HG02678 (cell line): ENCODE measurements at regions not wholly inside any gene's neighbourhood (a gene's known extent, or its start where the extent isn't known, plus 50 kb on each side); places are given as distances from the start of the nearest gene placed in this dataset.
"Not testable (repeated sequence)": the region's sequence is repeated elsewhere in the genome, so short reads cannot be mapped to it uniquely, and the experiment has no call there.

Experiments used
- ATAC-seq: cut with Tn5 transposase; IDR thresholded peaks from one replicate; pipeline ENCODE4 v1.9.1; 2021; ENCODE audit warnings: mild to moderate bottlenecking, moderate library complexity; ENCODE audit not compliant: unreplicated experiment

DNA sequence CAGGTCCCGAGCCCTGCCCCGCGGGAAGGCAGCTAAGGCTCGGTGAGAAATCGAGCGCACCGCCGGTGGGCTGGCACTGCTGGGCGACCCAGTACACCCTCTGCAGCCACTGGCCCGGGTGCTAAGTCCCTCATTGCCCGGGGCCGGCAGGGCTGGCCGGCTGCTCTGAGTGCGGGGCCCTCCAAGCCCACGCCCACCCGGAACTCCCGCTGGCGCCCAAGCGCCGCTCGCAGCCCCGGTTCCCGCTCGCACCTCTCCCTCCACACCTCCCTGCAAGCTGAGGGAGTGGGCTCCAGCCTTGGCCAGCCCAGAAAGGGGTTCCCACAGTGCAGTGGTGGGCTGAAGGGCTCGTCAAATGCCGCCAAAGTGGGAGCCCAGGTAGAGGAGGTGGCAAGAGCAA is 63.2 kb upstream of the IER3 start:
- ATAC-seq = not testable (repeated sequence)

DNA sequence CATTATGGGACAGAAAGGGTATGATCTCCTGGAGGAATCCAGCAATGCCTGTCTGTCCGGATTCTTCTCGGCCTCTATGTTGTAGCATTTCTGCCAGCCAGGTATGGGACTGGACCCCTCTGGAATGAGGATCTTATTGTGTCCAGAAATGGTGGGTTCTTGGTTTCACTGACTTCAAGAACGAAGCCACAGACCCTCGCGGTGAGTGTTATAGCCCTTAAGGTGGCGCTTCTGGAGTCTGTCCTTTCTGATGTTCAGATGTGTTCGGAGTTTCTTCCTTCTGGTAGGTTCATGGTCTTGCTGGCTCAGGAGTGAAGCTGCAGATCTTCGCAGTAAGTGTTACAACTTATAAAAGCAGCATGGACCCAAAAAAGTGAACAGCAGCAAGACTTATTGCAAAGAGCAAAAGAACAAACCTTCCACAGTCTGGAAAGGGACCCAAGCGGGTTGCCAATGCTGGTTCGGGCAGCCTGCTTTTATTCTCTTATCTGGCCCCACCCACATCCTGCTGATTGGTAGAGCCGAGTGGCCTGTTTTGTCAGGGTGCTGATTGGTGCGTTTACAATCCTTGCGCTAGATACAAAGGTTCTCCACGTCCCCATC is 62.3 kb upstream of the IER3 start:
- no peak for ATAC-seq

DNA sequence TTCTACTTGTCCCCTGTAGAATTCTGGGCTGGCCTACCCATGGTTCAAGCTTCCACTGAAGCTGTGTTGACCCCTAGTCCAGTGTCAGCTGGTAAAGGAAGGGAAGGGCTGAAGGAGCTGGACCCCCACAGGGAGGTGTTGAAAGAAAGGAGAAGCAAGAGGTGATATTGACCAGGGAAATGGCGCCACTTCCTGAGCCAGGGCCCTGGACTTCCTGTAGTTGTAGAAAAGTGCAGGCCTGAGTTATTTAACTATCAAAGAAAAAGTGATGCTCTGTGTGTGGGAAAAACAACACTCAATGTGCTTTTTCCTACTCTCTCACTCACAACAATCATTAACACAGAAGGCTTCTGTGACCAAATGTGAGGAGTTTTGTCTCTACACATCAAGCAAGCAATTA is 60.0 kb upstream of the IER3 start:
- ATAC-seq = no peak

DNA sequence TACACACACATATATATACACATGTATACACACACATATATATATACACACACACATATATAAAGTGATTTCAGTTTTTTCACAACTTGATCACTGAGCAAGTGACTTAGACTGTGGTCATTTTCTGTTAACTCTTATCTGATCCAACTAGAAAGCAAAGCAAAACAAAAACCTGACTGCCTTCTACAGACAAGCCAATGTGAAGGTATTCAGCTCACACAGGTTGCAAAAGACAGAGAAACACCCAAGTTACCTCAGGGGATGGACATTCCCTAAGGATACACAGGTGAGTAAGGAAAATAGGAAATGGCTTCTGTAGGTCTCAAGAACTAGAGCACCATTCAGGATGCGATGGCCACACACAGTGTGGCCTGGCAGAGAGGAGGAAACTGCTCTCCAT is 58.4 kb upstream of the IER3 start:
- ATAC-seq = no peak

DNA sequence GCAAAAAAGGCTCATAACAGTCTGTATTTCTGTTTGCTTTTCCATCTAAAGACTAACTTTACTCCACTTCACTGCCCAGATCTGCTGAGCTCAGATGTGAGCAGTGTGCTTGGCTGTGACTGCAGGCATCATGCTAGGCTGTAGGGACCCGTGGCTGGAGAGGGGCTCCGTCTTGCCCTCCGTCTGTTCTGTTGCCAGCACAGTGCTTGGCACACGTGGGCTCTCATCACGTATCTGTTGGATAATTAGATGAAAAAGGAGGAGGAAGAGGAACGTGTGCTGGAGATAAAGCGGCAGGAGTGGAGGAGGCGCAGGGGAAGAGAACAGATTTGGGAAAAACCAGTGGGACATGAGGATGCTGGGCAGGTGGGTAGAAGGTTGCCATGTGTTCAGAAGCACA is 57.6 kb upstream of the IER3 start:
- ATAC-seq = no peak

DNA sequence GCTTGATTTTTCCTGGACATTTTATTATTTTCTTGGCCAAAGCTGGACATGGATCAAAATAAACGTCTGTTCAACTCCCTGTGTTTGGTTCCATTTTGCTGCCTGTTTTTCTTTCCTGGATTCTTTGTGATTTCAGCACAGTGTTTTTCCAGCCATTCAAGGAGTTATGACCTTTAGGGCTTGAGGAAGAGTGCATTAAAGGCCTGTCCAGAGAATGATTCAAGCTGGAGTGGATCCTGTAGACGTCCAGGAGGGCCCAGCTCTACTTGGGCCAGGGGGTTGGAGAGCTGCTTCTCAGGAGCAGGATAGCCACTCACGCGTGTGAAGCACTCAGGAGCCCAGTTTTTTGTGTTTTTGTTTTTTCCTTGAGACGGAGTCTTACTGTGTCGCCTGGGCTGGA is 56.5 kb upstream of the IER3 start:
- no peak for ATAC-seq

DNA sequence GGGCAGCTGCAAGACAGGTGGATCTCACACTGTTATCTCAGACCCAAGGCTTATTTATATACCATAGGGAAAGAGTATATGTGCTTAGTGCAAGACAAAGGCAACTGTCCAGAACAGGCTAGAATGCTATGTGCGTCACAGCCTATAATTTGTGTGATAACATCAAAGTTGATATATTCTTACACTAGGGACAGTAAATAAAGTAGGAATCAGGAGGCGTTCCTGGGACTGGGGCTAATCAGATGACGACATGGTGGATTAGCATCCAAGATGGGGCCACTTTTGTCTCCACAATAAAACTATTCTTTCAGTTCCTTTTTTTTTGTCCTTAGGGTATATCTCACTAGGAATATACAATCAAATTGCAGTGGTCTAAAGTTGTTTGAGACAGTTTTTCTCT is 54.9 kb upstream of the IER3 start:
- ATAC-seq = no peak

DNA sequence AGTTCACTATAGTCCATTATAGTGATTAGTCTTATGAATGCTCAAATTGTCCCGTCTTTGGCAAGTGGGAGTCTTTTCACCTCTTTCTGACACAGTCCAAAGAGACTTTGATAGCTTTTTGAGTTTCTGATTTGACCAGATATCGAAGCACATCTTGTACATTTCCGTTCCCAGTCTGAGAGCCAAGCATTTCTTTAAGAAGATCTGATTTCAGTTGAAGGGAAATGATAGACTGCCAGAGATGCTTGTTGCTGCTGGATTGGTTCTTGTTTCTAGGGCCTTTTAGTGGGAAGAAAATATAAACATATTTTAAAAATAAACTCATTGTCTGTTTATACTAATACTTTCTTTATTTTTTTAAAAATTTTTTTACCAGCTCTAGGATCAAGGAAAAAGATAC is 54.1 kb upstream of the IER3 start:
- no peak for ATAC-seq

DNA sequence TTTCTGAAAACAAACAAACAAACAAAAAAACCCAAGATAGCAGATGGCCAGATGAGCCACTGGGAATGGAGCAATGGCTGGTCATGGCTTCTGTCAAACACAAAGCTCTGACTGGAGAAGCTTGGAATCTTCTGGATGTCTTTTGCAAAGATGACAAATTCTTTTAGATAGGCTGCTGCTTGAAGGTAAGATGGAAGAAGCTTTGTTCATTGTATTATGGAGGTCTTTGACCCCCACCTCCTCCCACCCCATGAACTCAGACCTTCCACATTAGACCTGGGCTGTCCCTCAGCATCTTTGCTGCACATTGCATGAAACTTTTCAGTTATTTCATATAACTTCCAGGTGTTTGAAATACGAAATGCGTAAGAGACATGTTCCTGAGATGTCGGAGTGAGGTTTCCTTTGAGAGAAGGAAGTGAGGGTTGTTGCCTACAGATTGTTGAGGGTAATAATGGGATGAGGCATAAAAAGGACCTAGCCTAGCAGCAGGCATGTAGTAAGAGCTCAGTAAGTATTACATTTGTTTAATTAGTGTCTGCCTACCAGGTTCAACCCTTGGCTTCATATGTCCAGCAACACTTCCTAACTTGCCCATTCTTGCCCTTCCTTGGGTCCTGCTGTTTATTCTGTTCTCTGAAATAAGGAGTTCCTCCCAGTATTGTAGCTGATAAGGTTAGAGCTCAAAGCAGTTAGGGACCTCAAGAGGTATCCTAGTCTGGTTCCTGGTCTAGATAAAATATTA is 51.4 kb upstream of the IER3 start:
- ATAC-seq = no peak
